Body of pancreas (tissue), 4 donors: ENCODE measurements at regions not wholly inside any gene's neighbourhood (a gene's known extent, or its start where the extent isn't known, plus 50 kb on each side); places are given as distances from the start of the nearest gene placed in this dataset.

Experiments
- POLR2A ChIP-seq, 3 donors: fragments of 450-650 bp; IDR thresholded peaks; one replicate each; pipeline ENCODE4 v1.6.1; 2016; ENCODE audit warnings: antibody characterized with exemption in 3 of 3, mild to moderate bottlenecking in 2 of 3
- TF ChIP-seq, protein P1 (sequence below), 7 experiments: fragments of 450-650 bp in 4 of 7; fragments of 200-600 bp in 3 of 7; sonication (generic) in 3 of 7; IDR thresholded peaks; one replicate each; pipeline ENCODE4 v1.5.1; 2016 to 2019; ENCODE audit warnings: antibody characterized with exemption in 7 of 7

DNA sequence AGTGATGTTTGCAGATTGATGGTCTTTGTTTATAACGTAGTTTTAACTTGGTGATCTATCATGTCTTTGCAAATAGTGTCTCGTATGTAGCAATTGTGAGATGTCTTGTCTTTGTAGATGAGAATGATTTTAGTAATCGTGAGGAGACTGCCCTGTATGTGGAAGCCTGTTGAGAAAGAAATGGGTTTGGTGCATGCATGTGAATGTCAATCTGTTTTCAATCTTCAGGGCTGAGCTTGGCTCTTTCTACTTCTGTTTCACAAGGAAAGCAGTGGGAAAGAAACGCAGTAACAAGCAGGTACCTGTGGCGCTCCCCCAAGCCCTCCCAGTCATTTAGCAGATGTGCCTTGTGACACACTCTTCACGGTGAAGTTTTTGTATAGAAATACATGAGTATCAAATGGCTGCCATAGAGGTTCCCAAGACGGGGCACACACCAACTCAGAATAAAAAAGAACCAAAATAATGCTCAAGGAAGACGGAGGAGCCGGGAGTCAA, 342.8 kb upstream of the DDHD1 start:
- TF ChIP-seq, protein P1, sequence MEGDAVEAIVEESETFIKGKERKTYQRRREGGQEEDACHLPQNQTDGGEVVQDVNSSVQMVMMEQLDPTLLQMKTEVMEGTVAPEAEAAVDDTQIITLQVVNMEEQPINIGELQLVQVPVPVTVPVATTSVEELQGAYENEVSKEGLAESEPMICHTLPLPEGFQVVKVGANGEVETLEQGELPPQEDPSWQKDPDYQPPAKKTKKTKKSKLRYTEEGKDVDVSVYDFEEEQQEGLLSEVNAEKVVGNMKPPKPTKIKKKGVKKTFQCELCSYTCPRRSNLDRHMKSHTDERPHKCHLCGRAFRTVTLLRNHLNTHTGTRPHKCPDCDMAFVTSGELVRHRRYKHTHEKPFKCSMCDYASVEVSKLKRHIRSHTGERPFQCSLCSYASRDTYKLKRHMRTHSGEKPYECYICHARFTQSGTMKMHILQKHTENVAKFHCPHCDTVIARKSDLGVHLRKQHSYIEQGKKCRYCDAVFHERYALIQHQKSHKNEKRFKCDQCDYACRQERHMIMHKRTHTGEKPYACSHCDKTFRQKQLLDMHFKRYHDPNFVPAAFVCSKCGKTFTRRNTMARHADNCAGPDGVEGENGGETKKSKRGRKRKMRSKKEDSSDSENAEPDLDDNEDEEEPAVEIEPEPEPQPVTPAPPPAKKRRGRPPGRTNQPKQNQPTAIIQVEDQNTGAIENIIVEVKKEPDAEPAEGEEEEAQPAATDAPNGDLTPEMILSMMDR (IDR thresholded peaks at IDR 0.05), result no peak
- no peak for TF ChIP-seq POLR2A (IDR thresholded peaks at IDR 0.05)
